Vagina (tissue), 2 donors: ENCODE measurements at regions not wholly inside any gene's neighbourhood (a gene's known extent, or its start where the extent isn't known, plus 50 kb on each side); places are given as distances from the start of the nearest gene placed in this dataset.

ENCODE experiments used
- CTCF ChIP-seq, 3 experiments: fragments of 450-650 bp in 2 of 3; fragments of 200-600 bp in 1 of 3; sonication (generic) in 1 of 3; IDR thresholded peaks; one replicate each; pipeline ENCODE4 v1.5.1; 2017 to 2019; ENCODE audit warnings: antibody characterized with exemption in 3 of 3, mild to moderate bottlenecking in 2 of 3, moderate library complexity in 2 of 3
- POLR2A ChIP-seq, 2 donors: fragments of 450-650 bp; IDR thresholded peaks; one replicate each; pipeline ENCODE4 v1.6.1; 2017; ENCODE audit warnings: antibody characterized with exemption in 2 of 2, mild to moderate bottlenecking in 2 of 2, moderate library complexity in 2 of 2

DNA sequence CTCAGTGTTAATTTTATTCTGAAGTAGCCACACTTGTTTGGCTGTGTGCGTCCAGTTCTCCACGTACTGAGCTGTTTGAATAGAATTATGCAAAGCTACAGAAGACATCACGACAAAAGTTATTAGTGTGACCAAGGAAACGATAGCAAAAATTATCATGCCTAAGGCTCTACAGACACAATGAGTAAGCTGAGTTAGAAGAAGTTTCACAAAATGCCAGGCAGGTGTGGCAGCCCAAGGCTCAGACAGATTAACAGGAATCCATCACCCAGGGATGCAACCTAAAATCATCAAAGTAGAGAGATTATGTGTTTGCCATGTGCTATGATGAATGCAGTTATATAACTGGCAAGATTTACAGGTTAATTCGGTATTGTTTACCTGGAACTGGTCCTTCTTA, 73.1 kb upstream of the INCENP start:
- TF ChIP-seq POLR2A (IDR thresholded peaks at IDR 0.05) (no peak), CTCF (IDR thresholded peaks at IDR 0.05) (no peak)
